ENCODE measurements at regions not wholly inside any gene's neighbourhood (a gene's known extent, or its start where the extent isn't known, plus 50 kb on each side); places are given as distances from the start of the nearest gene placed in this dataset.

- H3K36me3 ChIP-seq (ENCODE audit: control insufficient read depth, insufficient read depth, low read length), result no peaks in the 10 kb centered on the region
- H3K27ac ChIP-seq (ENCODE audit: insufficient read depth, low read length), result no peak overlapping the region
- no peaks in the 10 kb centered on the region for H3K9me3 ChIP-seq (ENCODE audit: control insufficient read depth, insufficient read depth, low read depth, low read length)
- DNase-seq (ENCODE audit: low read depth in 2 of 2), result no peak
- H2AFZ ChIP-seq (ENCODE audit: low read length), result no peak overlapping the region
- H3K4me3 ChIP-seq (replicated peaks in 1 of 4; ENCODE audit: control extremely low read depth in 1 of 4, insufficient read depth in 1 of 4, low read depth in 3 of 4, low read length in 4 of 4), result no peak overlapping the region
- no peaks in the 10 kb centered on the region for H3K27me3 ChIP-seq (ENCODE audit: control insufficient read depth, insufficient read depth, low read length)
- H4K20me1 ChIP-seq (ENCODE audit: control insufficient read depth, extremely low read depth, insufficient read depth, low read length), result no peaks in the 10 kb centered on the region
- no peaks in the 10 kb centered on the region for H3K79me2 ChIP-seq (ENCODE audit: control insufficient read depth, insufficient read depth, low read length)
- no peaks in the 10 kb centered on the region for H3K4me1 ChIP-seq (ENCODE audit: control insufficient read depth, extremely low read depth, insufficient read depth, low read length)
- H3K9ac ChIP-seq (ENCODE audit: insufficient read depth, low read length), result no peak overlapping the region
- no peak overlapping the region for H3K4me2 ChIP-seq (ENCODE audit: extremely low read depth, insufficient read depth, low read length)
- TF ChIP-seq, protein P1, sequence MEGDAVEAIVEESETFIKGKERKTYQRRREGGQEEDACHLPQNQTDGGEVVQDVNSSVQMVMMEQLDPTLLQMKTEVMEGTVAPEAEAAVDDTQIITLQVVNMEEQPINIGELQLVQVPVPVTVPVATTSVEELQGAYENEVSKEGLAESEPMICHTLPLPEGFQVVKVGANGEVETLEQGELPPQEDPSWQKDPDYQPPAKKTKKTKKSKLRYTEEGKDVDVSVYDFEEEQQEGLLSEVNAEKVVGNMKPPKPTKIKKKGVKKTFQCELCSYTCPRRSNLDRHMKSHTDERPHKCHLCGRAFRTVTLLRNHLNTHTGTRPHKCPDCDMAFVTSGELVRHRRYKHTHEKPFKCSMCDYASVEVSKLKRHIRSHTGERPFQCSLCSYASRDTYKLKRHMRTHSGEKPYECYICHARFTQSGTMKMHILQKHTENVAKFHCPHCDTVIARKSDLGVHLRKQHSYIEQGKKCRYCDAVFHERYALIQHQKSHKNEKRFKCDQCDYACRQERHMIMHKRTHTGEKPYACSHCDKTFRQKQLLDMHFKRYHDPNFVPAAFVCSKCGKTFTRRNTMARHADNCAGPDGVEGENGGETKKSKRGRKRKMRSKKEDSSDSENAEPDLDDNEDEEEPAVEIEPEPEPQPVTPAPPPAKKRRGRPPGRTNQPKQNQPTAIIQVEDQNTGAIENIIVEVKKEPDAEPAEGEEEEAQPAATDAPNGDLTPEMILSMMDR (conservative IDR thresholded peaks at IDR 0.05 in 1 of 2, IDR thresholded peaks at IDR 0.05 in 1 of 2; ENCODE audit: low read depth in 1 of 2, low read length in 2 of 2), result no peak
- TF ChIP-seq EZH2 (IDR thresholded peaks at IDR 0.05; ENCODE audit: low read length, missing control alignments), result no peak
Observed at GRCh38 chr7:26049081-26049480, 102.9 kb upstream of the NFE2L3 start.

DNA sequence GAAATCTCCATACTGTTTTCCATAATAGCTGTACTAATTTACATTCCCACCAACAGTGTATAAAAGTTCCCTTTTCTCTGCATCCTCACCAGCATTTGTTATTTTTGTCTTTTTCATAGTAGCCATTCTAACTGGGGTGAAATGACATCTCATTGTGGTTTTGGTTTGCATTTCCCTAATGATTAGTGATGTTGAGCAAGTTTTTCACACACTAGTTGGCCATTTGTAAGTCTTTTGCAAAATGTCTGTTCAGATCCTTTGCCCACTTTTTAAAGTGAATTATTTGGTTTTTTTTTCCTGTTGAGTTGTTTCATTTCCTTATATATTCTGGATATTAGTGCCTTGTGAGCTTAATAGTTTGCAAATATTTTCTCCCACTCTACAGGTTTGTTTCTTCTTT is 101.0 kb upstream of the NFE2L3 start:
- Histone ChIP-seq H3K36me3 (ENCODE audit: control insufficient read depth, insufficient read depth, low read length) (no peaks in the 10 kb centered on the region), H3K79me2 (ENCODE audit: control insufficient read depth, insufficient read depth, low read length) (no peaks in the 10 kb centered on the region), H3K4me2 (ENCODE audit: extremely low read depth, insufficient read depth, low read length) (no peak overlapping the region), H2AFZ (ENCODE audit: low read length) (no peak overlapping the region), H3K9me3 (ENCODE audit: control insufficient read depth, insufficient read depth, low read depth, low read length) (no peaks in the 10 kb centered on the region), H4K20me1 (ENCODE audit: control insufficient read depth, extremely low read depth, insufficient read depth, low read length) (no peaks in the 10 kb centered on the region), H3K4me3 (replicated peaks in 1 of 4; ENCODE audit: control extremely low read depth in 1 of 4, insufficient read depth in 1 of 4, low read depth in 3 of 4, low read length in 4 of 4) (no peak overlapping the region), H3K9ac (ENCODE audit: insufficient read depth, low read length) (no peak overlapping the region), H3K27ac (ENCODE audit: insufficient read depth, low read length) (no peak overlapping the region), H3K4me1 (ENCODE audit: control insufficient read depth, extremely low read depth, insufficient read depth, low read length) (no peaks in the 10 kb centered on the region), H3K27me3 (ENCODE audit: control insufficient read depth, insufficient read depth, low read length) (no peaks in the 10 kb centered on the region)
- TF ChIP-seq EZH2 (IDR thresholded peaks at IDR 0.05; ENCODE audit: low read length, missing control alignments), result no peak
- TF ChIP-seq, protein P1 (conservative IDR thresholded peaks at IDR 0.05 in 1 of 2, IDR thresholded peaks at IDR 0.05 in 1 of 2; ENCODE audit: low read depth in 1 of 2, low read length in 2 of 2), result no peak
- no peak for DNase-seq (ENCODE audit: low read depth in 2 of 2)

GRCh38 chr7:26052706-26053105 is 99.3 kb upstream of the NFE2L3 start:
- H3K27ac ChIP-seq (ENCODE audit: insufficient read depth, low read length), result no peak overlapping the region
- H3K4me2 ChIP-seq (ENCODE audit: extremely low read depth, insufficient read depth, low read length), result no peak overlapping the region
- no peaks in the 10 kb centered on the region for H3K36me3 ChIP-seq (ENCODE audit: control insufficient read depth, insufficient read depth, low read length)
- TF ChIP-seq, protein P1 (conservative IDR thresholded peaks at IDR 0.05 in 1 of 2, IDR thresholded peaks at IDR 0.05 in 1 of 2; ENCODE audit: low read depth in 1 of 2, low read length in 2 of 2), result no peak
- TF ChIP-seq EZH2 (IDR thresholded peaks at IDR 0.05; ENCODE audit: low read length, missing control alignments), result no peak
- H2AFZ ChIP-seq (ENCODE audit: low read length), result no peak overlapping the region
- H3K4me1 ChIP-seq (ENCODE audit: control insufficient read depth, extremely low read depth, insufficient read depth, low read length), result no peaks in the 10 kb centered on the region
- no peak overlapping the region for H3K9ac ChIP-seq (ENCODE audit: insufficient read depth, low read length)
- DNase-seq (ENCODE audit: low read depth in 2 of 2), result peak in 1 of 2 donors; percentile 6
- no peaks in the 10 kb centered on the region for H3K79me2 ChIP-seq (ENCODE audit: control insufficient read depth, insufficient read depth, low read length)
- no peaks in the 10 kb centered on the region for H3K9me3 ChIP-seq (ENCODE audit: control insufficient read depth, insufficient read depth, low read depth, low read length)
- no peak overlapping the region for H3K4me3 ChIP-seq (replicated peaks in 1 of 4; ENCODE audit: control extremely low read depth in 1 of 4, insufficient read depth in 1 of 4, low read depth in 3 of 4, low read length in 4 of 4)
- H4K20me1 ChIP-seq (ENCODE audit: control insufficient read depth, extremely low read depth, insufficient read depth, low read length), result no peaks in the 10 kb centered on the region
- no peaks in the 10 kb centered on the region for H3K27me3 ChIP-seq (ENCODE audit: control insufficient read depth, insufficient read depth, low read length)
